GM19438 (cell line): ENCODE measurements at regions not wholly inside any gene's neighbourhood (a gene's known extent, or its start where the extent isn't known, plus 50 kb on each side); places are given as distances from the start of the nearest gene placed in this dataset.

ENCODE experiments used
- ATAC-seq: cut with Tn5 transposase; IDR thresholded peaks from one replicate; pipeline ENCODE4 v1.9.1; 2021; ENCODE audit warnings: low read depth; ENCODE audit not compliant: unreplicated experiment

DNA sequence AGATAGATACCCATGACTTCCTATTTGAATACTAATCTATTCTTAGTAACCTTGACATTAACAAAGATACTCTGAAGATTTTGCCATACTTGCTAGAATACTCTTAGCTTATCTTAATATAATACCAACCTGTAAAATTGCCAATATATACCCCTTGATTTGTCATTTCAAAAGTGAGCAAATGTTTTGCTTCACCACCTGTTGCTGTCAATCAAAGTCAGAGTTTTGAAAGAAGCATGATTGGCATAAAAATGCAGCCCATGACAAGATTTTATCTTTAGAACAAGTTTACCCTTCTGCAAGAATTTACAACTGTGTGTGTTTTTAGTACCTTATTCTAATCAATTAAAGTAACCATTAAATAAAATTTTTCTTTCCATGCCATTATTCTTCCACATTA is 236.2 kb downstream of the TBX18 start:
- ATAC-seq: no peak

DNA sequence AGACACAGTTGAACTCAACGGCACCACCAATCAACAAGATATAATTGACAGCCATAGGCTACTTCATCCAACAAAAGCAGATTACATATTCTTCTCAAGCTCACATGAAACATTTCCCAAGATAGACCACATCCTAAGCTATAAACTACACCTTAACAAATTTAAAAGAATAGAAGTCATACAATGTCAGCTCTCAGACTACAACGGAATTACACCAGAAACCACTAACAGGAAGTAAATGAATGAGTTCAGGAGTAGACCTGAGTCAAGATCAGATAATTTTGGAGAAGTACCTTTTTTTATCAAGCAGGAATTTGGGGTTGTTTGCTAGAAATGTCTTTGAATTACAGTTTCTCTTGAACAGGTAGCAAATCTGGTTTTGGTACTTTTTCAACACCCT is 237.8 kb downstream of the TBX18 start:
- ATAC-seq: no peak

DNA sequence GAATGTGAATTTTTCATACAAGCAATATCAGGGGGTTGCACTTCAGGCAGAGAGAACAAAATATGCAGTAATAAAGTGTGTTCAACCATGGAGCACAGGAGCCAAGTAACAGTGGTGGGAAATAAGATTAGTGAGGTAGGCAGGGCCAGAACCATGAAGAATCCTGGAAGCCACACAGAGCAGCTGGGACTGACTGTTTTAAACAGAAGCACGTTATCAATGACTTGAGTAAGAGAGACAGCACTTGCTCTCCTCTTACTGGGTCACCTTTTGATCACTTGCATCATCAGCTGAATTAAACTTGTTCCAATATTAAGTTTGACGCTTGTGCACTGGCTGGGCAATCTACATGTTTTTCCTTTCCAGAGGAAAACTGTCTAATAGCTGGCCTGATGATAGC is 238.5 kb downstream of the TBX18 start:
- ATAC-seq: no peak

DNA sequence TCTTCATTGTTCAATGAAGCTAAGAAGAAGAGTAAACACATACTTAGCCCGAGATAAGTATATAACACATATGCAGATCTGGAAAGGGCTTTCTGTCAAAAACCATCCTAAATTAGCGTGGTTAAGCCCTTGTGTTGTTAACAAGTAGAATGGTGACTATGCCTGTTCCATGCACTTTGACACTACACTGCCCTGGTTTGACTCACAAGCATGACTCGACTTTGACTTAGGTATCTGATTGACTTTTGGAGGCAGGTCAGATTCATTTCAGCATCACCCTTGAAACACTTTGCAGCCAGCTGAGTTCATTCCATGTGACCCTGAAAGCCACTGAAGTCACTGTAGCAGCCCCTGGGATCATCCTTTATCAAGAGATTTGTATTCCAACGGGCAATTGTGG is 239.8 kb downstream of the TBX18 start:
- no peak for ATAC-seq

DNA sequence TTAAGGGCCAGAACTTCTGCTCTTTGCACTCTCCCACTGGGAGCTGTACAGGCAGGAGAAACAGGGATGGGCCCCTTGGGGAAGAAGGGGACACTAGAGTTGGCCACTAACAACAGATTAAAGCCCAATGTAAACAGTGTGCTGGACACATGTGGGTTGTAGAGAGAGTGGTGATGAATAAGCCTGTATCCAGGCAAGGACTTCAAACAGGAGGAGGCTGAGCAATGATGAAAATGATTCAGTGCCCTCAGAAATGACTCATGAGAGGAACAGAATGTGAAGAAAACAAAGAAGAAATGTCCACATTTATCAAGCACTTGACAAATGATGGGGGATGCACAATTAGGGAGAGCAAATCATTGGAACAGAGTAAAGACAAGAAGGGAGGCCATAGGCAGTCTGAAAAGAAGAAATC is 242.3 kb downstream of the TBX18 start:
- no peak for ATAC-seq

DNA sequence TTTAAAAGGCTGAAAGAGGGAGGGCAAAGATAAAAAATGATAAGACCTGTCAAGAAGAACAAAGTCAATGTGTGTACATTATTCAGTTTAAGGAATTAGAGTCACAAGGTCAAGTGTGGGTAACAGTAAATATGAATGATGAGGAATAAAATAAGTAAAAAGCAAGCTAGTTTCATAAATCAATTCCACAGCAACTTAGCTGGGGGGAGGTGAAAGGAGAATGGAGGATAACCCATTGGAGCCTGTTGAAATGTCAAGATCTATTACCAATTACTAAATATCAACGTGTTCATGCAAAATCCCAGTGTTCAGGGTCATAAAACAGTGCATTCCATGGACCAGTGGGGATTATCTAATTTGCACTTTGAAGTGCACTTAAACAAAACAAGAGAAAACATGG is 242.9 kb downstream of the TBX18 start:
- no peak for ATAC-seq

DNA sequence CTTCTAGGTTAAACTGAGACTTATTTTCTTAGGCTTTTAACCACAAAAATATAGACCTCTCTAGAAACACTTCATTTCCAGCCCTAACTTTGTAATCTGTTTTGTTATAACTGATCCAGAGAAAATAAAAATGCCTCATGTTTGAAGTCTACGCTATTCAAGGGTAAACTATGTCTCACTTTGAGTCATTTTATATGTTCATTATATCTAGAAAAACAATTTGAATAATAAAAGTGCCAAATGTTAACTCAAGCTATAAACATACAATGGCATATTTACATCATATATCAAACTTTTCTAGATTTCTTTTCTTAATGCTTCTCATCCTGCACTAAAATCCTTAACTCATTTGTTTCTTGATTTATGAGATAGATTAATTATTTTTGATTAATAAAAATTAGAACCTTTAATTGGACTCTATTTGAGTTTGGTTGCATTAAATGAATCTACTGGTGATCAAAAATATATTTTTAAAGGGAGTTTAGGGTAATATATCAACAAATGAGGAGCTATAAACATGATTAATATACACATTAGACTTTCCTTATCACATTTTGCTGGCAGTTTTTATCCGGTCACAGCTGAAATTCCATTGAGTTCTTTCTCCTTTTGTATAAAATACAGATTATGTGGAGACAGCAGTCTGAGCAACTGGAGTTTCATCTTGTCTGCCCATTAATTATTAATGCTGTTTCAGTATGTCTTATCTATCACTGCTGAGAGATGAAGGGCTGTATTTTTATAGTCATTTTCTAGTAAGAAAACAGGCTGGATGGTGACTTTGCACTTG is 246.5 kb downstream of the TBX18 start:
- no peak for ATAC-seq

DNA sequence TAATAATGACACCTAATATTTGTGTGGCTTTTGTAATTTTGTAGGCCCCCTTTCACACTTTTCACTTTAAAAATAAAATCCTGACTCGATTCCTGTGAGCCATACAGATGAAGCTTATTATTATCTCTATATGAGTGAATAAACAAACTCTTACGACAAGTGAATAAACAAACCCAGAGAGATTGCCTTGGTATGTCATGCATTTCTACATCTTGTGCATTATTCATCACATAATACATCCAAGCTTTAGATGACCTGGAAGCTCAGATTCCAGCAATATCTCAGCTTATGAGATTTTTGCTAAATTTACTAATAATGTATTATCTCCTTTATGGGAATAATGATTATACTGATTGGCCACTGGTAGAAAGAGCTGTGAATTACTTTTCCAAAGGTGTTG is 248.2 kb downstream of the TBX18 start:
- no peak for ATAC-seq

DNA sequence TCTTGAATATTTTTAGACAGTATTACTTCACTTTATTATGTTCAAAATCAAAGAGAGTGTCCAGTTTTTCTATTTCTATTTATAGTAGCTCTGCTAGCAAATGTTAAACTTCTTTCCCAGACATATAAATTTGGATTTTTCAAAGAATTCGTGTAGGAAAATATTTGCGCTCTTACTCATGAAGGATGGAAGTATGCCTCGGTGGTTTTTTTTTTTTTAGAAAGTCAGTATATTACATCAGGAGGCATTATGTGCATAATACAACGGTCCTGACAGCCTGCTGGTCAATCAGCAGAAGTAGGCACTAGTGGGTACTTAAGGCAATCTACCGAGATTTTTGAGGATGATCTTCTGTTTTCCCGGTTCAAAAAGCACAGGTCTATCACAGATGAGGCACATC is 249.3 kb downstream of the TBX18 start:
- ATAC-seq: no peak

DNA sequence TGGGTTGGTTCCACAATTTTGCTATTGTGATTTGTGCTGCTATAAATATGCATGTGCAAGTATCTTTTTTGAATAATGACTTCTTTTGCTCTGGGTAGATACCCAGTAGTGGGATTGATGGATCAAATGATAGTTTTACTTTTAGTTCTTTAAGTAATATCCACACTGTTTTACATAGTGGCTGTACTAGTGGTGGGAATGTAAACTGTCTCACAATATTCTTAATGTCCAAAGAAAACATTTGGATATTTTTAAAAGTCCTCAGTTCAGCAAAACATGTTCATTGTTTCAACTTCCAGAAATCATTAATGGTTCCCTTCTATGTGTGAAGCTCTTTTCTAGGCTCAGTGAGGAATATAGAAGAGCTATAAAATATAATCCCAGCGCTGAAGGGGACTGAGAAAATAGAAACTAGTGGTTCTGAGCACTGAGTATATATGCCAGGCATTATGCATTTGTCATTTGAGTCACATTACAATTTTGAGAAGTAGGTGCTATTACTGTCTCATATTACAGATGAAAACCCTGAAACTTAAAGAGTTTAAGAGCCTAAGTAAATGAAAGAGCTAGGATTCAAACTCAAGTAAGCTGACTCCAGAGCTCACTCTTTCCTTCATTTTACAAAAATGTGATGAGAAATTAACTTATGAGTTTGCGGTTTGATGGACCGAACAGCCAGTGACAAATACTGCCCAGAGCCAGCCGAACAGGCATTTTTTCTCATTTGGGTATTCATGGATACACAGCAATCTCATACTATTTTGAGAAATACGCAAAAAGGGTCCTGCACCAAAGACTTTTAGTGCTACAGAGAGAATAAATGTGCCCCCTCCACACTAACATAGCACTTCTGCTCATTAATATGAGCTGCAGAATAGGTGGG is 250.1 kb downstream of the TBX18 start:
- no peak for ATAC-seq

DNA sequence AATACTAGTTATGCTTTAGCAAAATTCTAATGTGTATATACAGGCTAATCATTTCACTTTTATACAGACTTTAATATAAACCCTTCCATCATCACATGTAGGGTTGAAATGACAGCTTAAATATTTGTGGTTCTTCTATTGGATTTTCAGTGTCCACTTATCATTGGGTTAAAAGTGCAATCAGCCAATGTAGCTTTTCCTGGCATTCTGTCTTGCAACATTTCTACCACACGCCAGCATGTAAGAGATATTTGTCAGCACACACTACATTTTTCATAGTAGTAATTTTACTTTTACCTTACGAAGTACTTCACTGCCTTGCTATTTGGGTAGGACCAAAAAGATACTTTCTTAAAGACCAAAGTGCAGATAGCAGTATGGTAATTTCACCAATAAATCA is 252.0 kb downstream of the TBX18 start:
- no peak for ATAC-seq

DNA sequence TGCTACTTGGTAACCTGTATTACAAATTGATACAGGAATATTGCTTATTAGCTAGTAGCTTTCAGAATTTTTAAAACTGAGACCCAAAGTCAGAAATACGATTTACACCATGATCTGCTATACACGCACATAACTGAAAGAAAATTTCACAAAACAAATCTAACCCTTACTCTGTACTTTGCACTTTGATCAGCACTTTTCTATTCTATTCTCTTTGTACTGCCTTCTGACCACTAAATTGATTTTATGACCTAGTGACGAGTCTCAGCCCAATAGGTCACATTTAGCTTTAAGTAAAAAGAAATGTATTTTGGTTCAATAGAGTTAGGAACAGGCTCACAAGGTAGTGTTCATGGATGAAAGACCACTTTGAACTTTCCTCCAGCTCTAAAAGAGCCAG is 252.5 kb downstream of the TBX18 start:
- no peak for ATAC-seq

DNA sequence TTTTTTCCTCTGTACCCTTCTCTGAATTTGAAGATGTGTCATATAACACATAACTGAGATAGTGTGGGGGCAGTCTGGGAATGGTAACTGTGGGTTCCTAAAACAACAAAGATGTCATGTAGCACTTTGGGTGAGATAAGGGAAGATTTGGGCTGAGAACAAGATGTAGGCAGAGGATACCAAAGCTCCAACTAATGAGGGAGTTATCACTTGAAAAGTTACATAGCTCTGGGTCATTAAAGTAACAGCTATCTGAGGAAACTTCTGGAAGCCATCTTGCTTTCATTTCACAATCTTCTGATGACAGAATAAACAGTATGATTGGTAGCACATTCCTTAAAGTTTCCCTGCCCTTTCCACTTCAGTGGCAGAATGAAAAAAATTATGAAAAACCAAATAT is 255.4 kb downstream of the TBX18 start:
- no peak for ATAC-seq

DNA sequence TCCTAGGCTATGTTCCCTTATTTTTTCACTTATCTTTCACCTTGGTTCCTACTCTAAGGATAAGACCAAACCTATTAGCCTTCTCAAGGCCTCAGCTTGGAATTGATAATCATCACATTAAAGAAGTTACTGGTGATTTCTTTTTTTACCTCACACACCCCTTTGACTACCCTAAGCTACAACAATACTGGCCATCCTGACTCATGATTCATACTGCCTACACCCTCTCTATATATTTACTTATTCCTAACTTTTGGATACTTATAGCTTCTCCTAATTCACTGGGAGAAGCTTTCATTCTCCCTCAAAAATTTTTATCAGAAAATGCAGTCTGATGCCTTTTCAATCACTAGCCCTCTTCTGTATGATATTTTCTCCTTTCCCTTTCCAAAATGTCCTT is 256.1 kb downstream of the TBX18 start:
- no peak for ATAC-seq

DNA sequence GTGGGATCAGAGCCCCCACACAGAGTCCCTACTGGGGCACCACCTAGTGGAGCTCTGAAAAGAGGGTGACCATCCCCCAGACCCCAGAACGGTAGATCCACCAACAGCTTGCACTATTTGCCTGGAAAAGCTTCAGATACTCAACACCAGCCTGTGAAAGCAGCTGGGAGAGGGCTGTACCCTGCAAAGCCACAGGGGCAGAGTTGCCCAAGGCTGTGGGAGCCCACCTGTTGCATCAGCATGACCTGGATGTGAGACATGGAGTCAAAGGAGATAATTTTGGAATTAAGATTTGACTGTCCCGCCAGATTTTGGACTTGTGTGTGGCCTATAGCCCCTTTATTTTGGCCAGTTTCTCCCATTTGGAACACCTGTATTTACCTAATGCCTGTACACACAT is 260.4 kb downstream of the TBX18 start:
- no peak for ATAC-seq

DNA sequence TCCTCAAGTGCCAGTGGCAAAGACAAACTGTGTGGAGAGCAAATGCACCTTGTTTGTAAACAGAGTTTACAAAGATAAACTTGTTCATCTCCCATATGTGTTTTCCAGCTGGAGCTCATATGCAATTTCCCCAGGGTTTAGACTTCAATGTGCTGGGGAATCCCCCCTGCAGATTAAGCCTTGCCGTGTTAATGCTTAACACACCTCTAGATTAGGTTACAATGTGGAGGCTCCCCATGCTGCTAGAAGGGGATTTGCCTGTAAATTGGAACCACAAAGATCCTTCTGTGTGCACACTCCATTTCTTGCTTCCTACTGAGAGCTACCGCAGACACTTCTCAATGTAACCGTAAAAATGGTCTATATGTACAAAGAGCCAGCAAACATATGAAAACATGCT is 263.1 kb downstream of the TBX18 start:
- no peak for ATAC-seq

DNA sequence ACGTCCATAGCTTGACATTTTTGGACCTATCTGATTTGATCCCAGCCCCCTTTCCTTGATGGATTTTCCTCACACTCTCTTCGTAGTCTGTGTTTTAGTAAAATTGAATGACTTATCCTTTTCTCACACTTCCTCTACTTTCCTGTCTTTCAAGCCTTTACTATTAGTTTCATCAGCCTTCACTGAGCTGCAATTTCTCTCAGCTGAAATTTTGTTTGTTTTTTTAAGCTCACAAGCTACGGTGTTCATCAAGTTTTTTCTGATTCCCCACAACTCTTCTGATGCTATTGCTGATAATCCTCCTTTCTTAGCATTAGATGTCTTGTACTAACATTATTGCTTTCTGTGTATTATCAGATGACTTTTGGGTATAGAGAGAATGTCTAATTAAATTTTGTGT is 263.7 kb downstream of the TBX18 start:
- ATAC-seq: no peak

DNA sequence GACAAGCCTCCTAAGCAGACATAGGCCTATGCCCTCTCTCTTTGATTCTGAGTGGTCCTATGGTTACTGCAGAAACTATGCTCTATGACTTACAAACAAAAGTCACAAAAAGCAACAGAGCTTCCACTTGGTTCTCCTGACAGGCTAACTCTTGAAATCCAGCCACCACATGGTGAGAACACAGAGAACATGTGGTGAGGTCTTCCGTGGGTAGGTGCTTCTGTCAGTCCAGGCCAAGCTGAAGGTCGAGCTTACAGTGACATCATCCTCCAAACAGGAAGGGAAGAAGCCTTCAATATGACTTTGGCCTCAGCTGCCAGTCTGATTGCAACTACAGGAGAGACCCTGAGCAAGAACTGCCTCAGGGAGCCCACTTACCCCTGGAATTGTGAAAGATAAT is 265.5 kb downstream of the TBX18 start:
- ATAC-seq: no peak

DNA sequence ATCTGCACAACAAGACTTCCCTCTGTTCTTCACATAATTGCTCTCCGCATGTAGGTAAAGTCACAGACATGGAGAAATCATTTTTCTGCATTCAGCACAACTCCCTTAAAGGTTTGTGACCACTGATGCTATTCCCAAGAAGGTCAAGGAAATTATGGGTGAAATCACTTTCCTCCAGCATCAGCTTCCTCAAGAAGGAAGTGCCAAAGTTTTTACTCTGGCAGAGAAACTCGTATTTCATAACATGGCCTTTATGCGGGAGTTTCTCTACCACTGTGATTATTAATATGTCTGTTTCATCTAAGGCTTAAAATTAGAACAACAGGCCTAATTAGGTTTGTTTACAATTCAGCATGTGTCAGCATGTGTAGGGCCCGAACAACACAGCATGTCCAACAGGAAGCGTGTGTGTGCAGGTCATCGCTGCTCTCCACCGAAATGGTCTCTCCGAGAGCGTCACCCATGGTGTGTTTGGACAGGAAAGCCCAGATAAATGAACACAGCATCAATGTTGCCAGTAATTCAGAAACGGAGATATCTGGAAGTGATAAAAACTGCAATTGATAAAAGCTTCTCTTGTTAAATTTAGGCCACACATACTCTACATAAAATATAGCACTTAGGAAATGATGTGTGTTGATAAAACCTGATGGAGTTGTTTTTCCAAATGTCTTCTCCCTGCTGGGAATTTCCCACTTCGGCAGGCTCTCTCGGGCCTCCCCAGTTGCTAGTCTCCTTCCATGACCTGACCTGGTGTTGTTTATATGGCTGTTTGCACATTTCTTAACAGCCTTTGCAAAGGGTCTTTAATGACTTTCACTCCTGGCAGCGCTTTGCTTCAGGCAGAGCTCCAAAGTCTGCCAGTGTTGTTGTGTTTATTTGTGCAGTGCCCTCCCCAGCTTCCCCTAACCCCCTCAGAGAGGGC is 265.1 kb upstream of the CEP162 start:
- ATAC-seq: no peak

DNA sequence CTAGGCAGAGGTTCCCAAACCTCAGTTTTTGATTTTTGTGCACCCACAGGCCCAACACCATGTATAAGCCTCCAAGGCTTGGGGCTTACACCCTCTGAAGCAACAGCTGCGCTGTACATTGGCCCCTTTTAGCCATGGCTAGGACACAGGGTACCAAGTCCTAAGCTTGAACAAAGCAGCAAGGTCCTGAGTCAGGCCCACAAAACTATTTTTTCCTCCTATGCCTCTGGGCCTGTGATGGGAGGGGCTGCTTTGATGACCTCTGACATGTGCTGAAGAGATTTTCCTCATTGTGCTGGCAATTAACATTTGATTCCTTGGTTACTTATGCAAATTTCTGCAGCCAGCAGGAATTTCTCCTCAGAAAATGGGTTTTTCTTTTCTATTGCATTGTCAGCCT is 262.2 kb upstream of the CEP162 start:
- no peak for ATAC-seq

DNA sequence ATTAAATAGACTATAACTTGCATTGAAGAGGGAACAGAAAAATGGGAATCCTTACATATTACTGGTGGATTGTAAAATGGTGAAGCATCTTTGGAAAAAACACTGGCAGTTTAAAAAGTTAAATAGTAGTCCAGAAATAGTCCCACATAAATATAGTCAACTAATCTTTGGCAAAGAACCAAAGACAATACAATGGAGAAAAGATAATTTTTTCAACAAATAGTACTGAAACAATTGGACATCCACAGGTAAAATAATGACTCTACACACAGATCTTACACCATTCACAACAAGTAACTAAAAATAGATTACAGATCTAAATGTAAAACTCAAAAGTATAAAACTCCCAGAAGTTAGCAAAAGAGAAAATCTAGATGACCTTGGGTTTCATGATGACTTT is 259.1 kb upstream of the CEP162 start:
- no peak for ATAC-seq
